Smooth muscle cell (in vitro differentiated cells): ENCODE measurements at regions not wholly inside any gene's neighbourhood (a gene's known extent, or its start where the extent isn't known, plus 50 kb on each side); places are given as distances from the start of the nearest gene placed in this dataset.

Experiments used
- DNase-seq: peaks from one replicate; lab custom pipeline; 2025; ENCODE audit not compliant: unreplicated experiment; lab: John Stamatoyannopoulos, UW
- H2AFZ ChIP-seq: fragments of 200-600 bp; sonication (generic); 2 replicates; pipeline ENCODE4 v1.6.0; 2016; ENCODE audit warnings: antibody characterized with exemption, low read depth, mild to moderate bottlenecking
- H3F3A ChIP-seq: fragments of 200-600 bp; sonication (generic); 2 replicates; pipeline ENCODE4 v1.6.0; 2017; ENCODE audit warnings: antibody characterized with exemption, low read depth
- H3K27ac ChIP-seq: fragments of 200-600 bp; sonication (generic); 2 replicates; pipeline ENCODE4 v1.5.1; 2016; ENCODE audit warnings: low read depth, mild to moderate bottlenecking
- H3K27me3 ChIP-seq: fragments of 200-600 bp; sonication (generic); 2 replicates; pipeline ENCODE4 v1.6.1; 2016; ENCODE audit warnings: low read depth, mild to moderate bottlenecking
- H3K36me3 ChIP-seq: fragments of 200-600 bp; sonication (generic); 2 replicates; pipeline ENCODE4 v1.5.1; 2016; ENCODE audit warnings: low read depth
- H3K4me1 ChIP-seq: fragments of 200-600 bp; sonication (generic); 2 replicates; pipeline ENCODE4 v1.5.1; 2016; ENCODE audit warnings: low read depth
- H3K4me2 ChIP-seq: fragments of 200-600 bp; sonication (generic); 2 replicates; pipeline ENCODE4 v1.6.0; 2016; ENCODE audit warnings: mild to moderate bottlenecking
- H3K4me3 ChIP-seq: fragments of 200-600 bp; sonication (generic); 2 replicates; pipeline ENCODE4 v1.5.1; 2016; ENCODE audit warnings: mild to moderate bottlenecking
- H3K79me2 ChIP-seq: fragments of 200-600 bp; sonication (generic); 2 replicates; pipeline ENCODE4 v1.6.0; 2016; ENCODE audit warnings: low read depth, mild to moderate bottlenecking
- H3K9ac ChIP-seq: fragments of 200-600 bp; sonication (generic); 2 replicates; pipeline ENCODE4 v1.6.0; 2016; ENCODE audit warnings: low read depth
- H3K9me3 ChIP-seq: fragments of 200-600 bp; sonication (generic); replicated peaks from 2 replicates; pipeline ENCODE4 v1.5.1; 2016; ENCODE audit warnings: low read depth
- H4K20me1 ChIP-seq: fragments of 200-600 bp; sonication (generic); 2 replicates; pipeline ENCODE4 v1.6.0; 2016; ENCODE audit warnings: low read depth
- WGBS: methylation state at CpG from one replicate; pipeline ENCODE4 v1.1.7; 2016; ENCODE audit warnings: low lambda C conversion rate; 5-methylcytosine and 5-hydroxymethylcytosine counted together
- TF ChIP-seq, protein P1 (sequence below): fragments of 200-600 bp; sonication (generic); IDR thresholded peaks from 2 replicates; pipeline ENCODE4 v1.5.1; 2017; ENCODE audit warnings: borderline replicate concordance, mild to moderate bottlenecking, antibody characterized with exemption; ENCODE audit not compliant: insufficient read depth, poor library complexity, severe bottlenecking

DNA sequence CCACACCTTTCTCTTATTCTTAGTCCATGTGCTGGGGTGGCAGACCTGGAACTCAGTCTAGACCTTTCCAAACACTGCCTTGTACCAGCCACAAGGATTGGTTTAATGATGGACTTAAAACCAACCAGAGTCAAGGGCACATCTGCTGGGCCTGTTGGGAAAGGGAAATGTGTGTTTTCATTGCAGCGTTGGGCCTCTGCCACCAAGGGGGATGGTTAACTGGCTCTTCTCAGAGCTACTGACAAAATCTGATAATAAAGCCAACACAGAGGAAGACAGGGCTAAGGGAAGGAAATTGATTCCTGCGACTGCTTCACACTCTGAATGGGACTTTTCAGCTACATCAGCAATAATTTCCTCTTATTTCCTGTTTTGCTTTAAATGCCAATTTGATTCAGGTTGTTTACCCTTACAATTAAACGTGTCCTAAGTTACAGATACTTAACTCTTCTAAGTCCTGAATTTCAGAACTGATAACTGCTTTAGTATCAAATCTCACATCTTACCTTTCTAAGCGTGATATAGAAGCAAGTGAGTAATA lies 68.4 kb upstream of the MALRD1 start:
- DNase-seq = no peak
- Histone ChIP-seq H3K27me3 (no peaks in the 10 kb centered on the region), H3F3A (no peaks in the 10 kb centered on the region), H3K27ac (no peak overlapping the region), H2AFZ (no peak overlapping the region), H3K4me2 (no peak overlapping the region), H3K9ac (no peak overlapping the region), H3K9me3 (no peaks in the 10 kb centered on the region), H4K20me1 (no peaks in the 10 kb centered on the region), H3K4me1 (no peaks in the 10 kb centered on the region), H3K4me3 (no peak overlapping the region), H3K79me2 (no peaks in the 10 kb centered on the region), H3K36me3 (no peaks in the 10 kb centered on the region)
- 79% methylated on average over 4 of the region's 4 CpGs for WGBS
- TF ChIP-seq, protein P1, sequence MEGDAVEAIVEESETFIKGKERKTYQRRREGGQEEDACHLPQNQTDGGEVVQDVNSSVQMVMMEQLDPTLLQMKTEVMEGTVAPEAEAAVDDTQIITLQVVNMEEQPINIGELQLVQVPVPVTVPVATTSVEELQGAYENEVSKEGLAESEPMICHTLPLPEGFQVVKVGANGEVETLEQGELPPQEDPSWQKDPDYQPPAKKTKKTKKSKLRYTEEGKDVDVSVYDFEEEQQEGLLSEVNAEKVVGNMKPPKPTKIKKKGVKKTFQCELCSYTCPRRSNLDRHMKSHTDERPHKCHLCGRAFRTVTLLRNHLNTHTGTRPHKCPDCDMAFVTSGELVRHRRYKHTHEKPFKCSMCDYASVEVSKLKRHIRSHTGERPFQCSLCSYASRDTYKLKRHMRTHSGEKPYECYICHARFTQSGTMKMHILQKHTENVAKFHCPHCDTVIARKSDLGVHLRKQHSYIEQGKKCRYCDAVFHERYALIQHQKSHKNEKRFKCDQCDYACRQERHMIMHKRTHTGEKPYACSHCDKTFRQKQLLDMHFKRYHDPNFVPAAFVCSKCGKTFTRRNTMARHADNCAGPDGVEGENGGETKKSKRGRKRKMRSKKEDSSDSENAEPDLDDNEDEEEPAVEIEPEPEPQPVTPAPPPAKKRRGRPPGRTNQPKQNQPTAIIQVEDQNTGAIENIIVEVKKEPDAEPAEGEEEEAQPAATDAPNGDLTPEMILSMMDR = no peak

DNA sequence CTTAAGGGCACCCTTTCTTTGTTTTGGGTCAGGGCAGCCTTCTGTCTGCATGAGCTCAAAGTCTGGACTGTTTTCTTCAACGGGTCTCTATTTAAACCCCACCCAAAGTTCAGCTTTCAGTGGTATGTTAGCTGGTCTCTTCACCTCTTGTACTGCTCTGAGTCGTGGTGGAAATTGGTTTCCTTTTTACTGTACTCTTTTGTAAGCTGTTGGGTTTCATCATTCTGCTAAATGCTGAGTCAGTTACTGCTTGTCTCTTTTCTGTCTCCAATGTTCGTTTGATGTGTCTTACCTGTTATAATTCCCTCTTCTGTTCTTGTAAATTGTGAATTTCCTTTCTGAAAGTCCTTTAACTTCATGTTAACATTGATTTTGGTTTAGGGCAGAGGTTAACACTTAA lies 64.1 kb upstream of the MALRD1 start:
- 68% methylated on average over 3 of the region's 3 CpGs for WGBS
- no peak overlapping the region for H3K4me2 ChIP-seq
- H3K4me1 ChIP-seq = no peaks in the 10 kb centered on the region
- H3K27me3 ChIP-seq = no peaks in the 10 kb centered on the region
- H3K27ac ChIP-seq = no peak overlapping the region
- H2AFZ ChIP-seq = peak overlapping the region; percentile 69
- H4K20me1 ChIP-seq = no peaks in the 10 kb centered on the region
- no peaks in the 10 kb centered on the region for H3K79me2 ChIP-seq
- no peak for DNase-seq
- no peaks in the 10 kb centered on the region for H3K9me3 ChIP-seq
- no peaks in the 10 kb centered on the region for H3F3A ChIP-seq
- H3K36me3 ChIP-seq = no peaks in the 10 kb centered on the region
- no peak overlapping the region for H3K9ac ChIP-seq
- TF ChIP-seq, protein P1 = no peak
- H3K4me3 ChIP-seq = no peak overlapping the region

DNA sequence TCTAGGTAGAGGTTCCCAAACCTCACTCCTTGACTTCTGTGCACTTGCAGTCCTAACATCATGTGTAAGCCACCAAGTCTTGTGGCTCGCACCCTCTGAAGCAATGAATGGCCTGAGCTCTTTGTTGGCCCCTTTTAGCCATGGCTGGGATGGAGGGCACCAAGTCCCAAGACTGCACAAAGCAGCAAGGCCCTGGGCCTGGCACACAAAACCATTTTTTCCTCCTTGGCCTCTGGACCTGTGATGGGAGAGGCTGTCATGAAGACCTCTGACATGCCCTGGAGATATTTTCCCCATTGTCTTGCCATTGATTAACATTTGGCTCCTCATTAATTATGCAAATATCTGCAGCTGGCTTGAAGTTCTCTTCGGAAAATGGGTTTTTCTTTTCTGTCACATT lies 60.3 kb upstream of the MALRD1 start:
- Histone ChIP-seq H3K4me3 (no peak overlapping the region), H3K4me2 (no peak overlapping the region), H3K27me3 (no peaks in the 10 kb centered on the region), H3K27ac (no peak overlapping the region), H3K9me3 (no peaks in the 10 kb centered on the region), H2AFZ (no peak overlapping the region), H3K36me3 (no peaks in the 10 kb centered on the region), H3K4me1 (no peaks in the 10 kb centered on the region), H3K9ac (no peak overlapping the region), H3F3A (no peaks in the 10 kb centered on the region), H3K79me2 (no peaks in the 10 kb centered on the region), H4K20me1 (no peaks in the 10 kb centered on the region)
- 88% methylated on average over 2 of the region's 2 CpGs for WGBS
- TF ChIP-seq, protein P1 = no peak
- no peak for DNase-seq
